Activated CD4-positive, alpha-beta T cell treated with anti-CD3 and anti-CD28 coated beads, Interleukin-2, amount 10 ng/mL, durations not matched to agents 7 days and 5 days (primary cell): ENCODE measurements at regions not wholly inside any gene's neighbourhood (a gene's known extent, or its start where the extent isn't known, plus 50 kb on each side); places are given as distances from the start of the nearest gene placed in this dataset.

Source experiments
- CTCF ChIA-PET: fragments of 350-600 bp; sonication (Branson Sonifier 250); formaldehyde crosslinking; loops from one replicate; lab custom pipeline; 2021; ENCODE audit warnings: antibody characterized with exemption; lab: Charles Lee
- POLR2A ChIA-PET: fragments of 350-600 bp; sonication (Branson Sonifier 250); formaldehyde crosslinking; loops from one replicate; lab custom pipeline; 2021; ENCODE audit warnings: antibody characterized with exemption; lab: Charles Lee
- DNase-seq: peaks from one replicate; pipeline ENCODE4 v3.0.0-alpha.2; 2020
- H3K27ac Mint-ChIP-seq: one replicate; pipeline ENCODE4 v1.8.0; 2021; ENCODE audit warnings: mild to moderate bottlenecking, moderate library complexity, mixed read lengths
- H3K27me3 Mint-ChIP-seq: one replicate; pipeline ENCODE4 v1.8.0; 2021; ENCODE audit warnings: mixed read lengths
- H3K36me3 Mint-ChIP-seq: one replicate; pipeline ENCODE4 v1.8.0; 2021; ENCODE audit warnings: low read depth, mixed read lengths
- H3K4me1 Mint-ChIP-seq: one replicate; pipeline ENCODE4 v1.8.0; 2021; ENCODE audit warnings: mixed read lengths
- H3K4me3 Mint-ChIP-seq: one replicate; pipeline ENCODE4 v1.8.0; 2021; ENCODE audit warnings: mild to moderate bottlenecking, moderate library complexity, mixed read lengths
- H3K9me3 Mint-ChIP-seq: one replicate; pipeline ENCODE4 v1.8.0; 2021; ENCODE audit warnings: mixed read lengths

DNA sequence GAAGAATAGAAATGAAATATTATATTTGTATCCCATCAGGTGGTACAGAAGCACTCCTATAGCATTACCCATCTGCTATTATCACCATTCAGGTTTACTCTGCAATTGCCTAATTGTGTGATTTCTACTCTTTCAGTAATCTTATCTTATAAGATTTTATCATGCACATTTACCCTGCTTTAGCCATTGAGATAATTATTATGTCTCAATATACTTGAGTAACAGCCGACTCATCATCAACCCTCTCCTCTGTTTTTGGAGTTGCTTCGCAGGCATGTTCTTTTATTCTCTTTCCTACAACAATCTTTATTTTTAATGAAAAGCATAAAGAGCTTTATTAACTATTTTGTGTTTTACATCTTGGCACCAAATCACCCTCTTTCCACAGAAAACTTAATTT, 419.9 kb downstream of the LRIG3 start:
- H3K4me1 Mint-ChIP-seq, result no peaks in the 10 kb centered on the region
- ChIA-PET CTCF (interaction anchor here (0.6 kb wide), 2 partner anchors 101 to 472 kb away, joined by 3 read pairs; no protein-coding TSS in a partner anchor), POLR2A (no interaction called here)
- H3K36me3 Mint-ChIP-seq, result no peaks in the 10 kb centered on the region
- no peak overlapping the region for H3K4me3 Mint-ChIP-seq
- no peak for DNase-seq
- no peaks in the 10 kb centered on the region for H3K9me3 Mint-ChIP-seq
- H3K27ac Mint-ChIP-seq, result no peak overlapping the region
- H3K27me3 Mint-ChIP-seq, result no peaks in the 10 kb centered on the region

DNA sequence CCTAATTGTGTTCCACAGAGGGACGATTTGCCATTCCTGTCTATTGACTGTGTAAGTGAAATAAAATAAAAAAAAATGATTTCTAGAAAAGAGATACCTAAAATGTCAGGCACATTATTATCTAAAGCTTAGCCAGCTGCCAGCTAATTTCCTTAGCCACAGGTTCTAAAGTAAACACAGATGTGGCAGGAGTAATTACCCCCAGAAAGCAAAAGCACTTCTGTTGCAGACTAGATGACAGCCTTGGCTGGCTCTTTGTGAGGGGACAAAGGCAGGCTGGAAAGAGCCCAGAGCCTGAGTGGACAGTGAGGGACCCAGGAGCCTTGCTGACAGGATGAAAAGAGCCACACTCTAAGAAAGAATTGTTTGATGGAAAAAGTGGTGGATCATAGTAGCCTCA, 418.1 kb downstream of the LRIG3 start:
- POLR2A ChIA-PET, result no interaction called here

GRCh38 chr12:58502841-58503240, 417.5 kb downstream of the LRIG3 start:
- Mint-ChIP-seq H3K27me3 (no peaks in the 10 kb centered on the region), H3K4me3 (no peak overlapping the region), H3K4me1 (no peaks in the 10 kb centered on the region), H3K36me3 (no peaks in the 10 kb centered on the region), H3K9me3 (no peaks in the 10 kb centered on the region), H3K27ac (no peak overlapping the region)
- POLR2A ChIA-PET, result no interaction called here
- DNase-seq, result no peak
- CTCF ChIA-PET, result no interaction called here

More for the DNA sequence above, 418.1 kb downstream of the LRIG3 start:
- no peak overlapping the region for H3K27ac Mint-ChIP-seq
- no peaks in the 10 kb centered on the region for H3K27me3 Mint-ChIP-seq
- CTCF ChIA-PET, result no interaction called here
- no peak for DNase-seq
- H3K9me3 Mint-ChIP-seq, result no peaks in the 10 kb centered on the region
- H3K4me3 Mint-ChIP-seq, result no peak overlapping the region
- no peaks in the 10 kb centered on the region for H3K4me1 Mint-ChIP-seq
- H3K36me3 Mint-ChIP-seq, result no peaks in the 10 kb centered on the region

DNA sequence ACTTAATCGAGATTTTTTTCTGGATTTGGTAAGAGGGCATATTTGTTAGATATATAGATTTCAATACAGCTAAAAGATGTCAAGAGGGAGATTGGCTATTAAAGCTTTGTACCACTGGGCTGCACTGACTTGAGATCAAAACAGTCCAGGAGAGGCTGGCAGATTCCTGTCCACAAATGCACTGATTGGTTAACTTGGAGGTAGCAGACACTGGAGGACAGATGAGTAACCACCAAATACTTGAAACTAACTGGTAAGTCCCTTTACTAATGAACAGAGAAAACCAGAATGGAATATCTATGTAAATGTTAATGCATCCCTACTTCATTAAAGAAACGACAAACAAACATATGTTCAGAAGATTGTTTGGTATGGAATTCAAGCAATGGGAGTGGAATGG, 416.6 kb downstream of the LRIG3 start:
- no peaks in the 10 kb centered on the region for H3K4me1 Mint-ChIP-seq
- CTCF ChIA-PET, result no interaction called here

GRCh38 chr12:58504143-58504938, 416.0 kb downstream of the LRIG3 start:
- Mint-ChIP-seq H3K4me1 (no peaks in the 10 kb centered on the region), H3K27ac (no peak overlapping the region), H3K36me3 (no peaks in the 10 kb centered on the region), H3K4me3 (no peak overlapping the region), H3K9me3 (no peaks in the 10 kb centered on the region), H3K27me3 (no peaks in the 10 kb centered on the region)
- CTCF ChIA-PET, result no interaction called here
- DNase-seq, result no peak
- POLR2A ChIA-PET, result no interaction called here

More for the DNA sequence above, 416.6 kb downstream of the LRIG3 start:
- Mint-ChIP-seq H3K27me3 (no peaks in the 10 kb centered on the region), H3K9me3 (no peaks in the 10 kb centered on the region), H3K4me3 (no peak overlapping the region), H3K36me3 (no peaks in the 10 kb centered on the region), H3K27ac (no peak overlapping the region)
- no peak for DNase-seq
- POLR2A ChIA-PET, result no interaction called here

DNA sequence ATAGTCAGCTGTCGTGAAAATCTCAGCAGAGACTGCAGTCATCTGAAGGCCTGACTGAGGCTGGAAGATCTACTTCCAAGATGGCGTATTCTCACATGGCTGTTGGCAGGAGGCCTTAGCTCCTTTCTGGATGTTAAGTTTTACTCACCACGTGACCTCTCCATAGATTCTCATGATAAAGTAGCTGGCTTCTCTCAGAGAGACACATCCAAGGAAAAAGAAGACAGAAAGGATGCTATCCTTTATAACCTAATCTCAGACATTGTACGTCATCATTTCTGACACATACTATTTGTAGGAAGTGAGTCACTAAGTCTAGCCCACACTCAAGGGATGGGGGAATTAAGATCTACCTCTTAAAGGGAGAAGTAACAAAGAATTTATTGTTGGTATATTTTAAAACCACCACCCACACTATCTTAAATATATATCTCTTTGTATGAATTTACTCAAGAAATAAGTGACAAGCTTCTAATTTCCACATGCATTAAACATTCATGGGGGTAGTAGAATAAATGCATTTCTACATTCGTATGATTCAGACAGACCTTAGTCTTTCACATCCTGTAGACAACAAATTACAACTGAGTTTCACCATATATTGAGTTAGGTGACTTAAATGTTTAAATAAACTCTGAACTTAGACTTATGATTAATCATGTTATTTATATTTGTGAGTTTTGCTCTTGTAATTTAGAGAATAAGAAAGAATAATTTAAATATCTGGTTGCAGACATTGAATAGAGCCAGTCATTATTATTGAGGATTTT, 411.0 kb downstream of the LRIG3 start:
- DNase-seq, result no peak
- CTCF ChIA-PET, result no interaction called here
- Mint-ChIP-seq H3K36me3 (no peaks in the 10 kb centered on the region), H3K27me3 (no peaks in the 10 kb centered on the region), H3K27ac (no peak overlapping the region), H3K9me3 (no peaks in the 10 kb centered on the region), H3K4me3 (no peak overlapping the region), H3K4me1 (no peaks in the 10 kb centered on the region)
- POLR2A ChIA-PET, result no interaction called here

DNA sequence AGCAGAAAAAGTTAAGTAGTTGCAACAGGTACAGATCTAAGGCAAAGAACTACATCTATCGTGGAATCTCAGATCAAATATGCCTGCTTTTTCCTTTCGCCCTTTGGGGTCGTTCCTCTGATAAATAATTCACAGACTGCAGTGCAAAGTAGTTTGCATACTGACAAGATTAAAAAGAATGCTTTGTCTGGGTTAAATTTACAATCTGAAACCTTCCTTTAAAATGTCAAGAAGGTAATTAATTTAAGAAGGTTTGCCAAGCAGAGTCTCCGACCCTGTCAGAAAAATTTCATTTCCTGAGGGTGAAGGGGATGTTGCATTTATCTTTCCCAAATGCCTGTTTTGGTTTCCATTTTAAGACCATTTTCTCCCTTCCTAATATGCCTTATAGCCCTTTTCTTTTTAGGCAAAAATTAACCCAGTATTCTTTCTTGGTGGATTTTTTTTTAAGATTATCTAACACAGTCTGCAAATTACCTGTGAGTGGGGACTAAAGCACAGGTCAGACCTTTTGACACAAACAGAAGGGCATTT, 406.9 kb downstream of the LRIG3 start:
- peaks cover 9% of the 10 kb centered on the region for H3K9me3 Mint-ChIP-seq
- no peaks in the 10 kb centered on the region for H3K27me3 Mint-ChIP-seq
- H3K27ac Mint-ChIP-seq, result no peak overlapping the region
- H3K4me1 Mint-ChIP-seq, result no peaks in the 10 kb centered on the region
- no peak overlapping the region for H3K4me3 Mint-ChIP-seq
- ChIA-PET POLR2A (no interaction called here), CTCF (no interaction called here)
- H3K36me3 Mint-ChIP-seq, result no peaks in the 10 kb centered on the region
- DNase-seq, result no peak

GRCh38 chr12:58513852-58514251, 406.5 kb downstream of the LRIG3 start:
- no peak overlapping the region for H3K27ac Mint-ChIP-seq
- CTCF ChIA-PET, result no interaction called here

GRCh38 chr12:58519839-58520238, 400.5 kb downstream of the LRIG3 start:
- no peak overlapping the region for H3K27ac Mint-ChIP-seq
- no peaks in the 10 kb centered on the region for H3K36me3 Mint-ChIP-seq
- H3K4me1 Mint-ChIP-seq, result no peaks in the 10 kb centered on the region
- ChIA-PET POLR2A (no interaction called here), CTCF (no interaction called here)
- DNase-seq, result no peak
- H3K27me3 Mint-ChIP-seq, result no peaks in the 10 kb centered on the region
- peaks cover 20% of the 10 kb centered on the region for H3K9me3 Mint-ChIP-seq
- no peak overlapping the region for H3K4me3 Mint-ChIP-seq

More at GRCh38 chr12:58513852-58514251, 406.5 kb downstream of the LRIG3 start:
- no peaks in the 10 kb centered on the region for H3K4me1 Mint-ChIP-seq
- no peak for DNase-seq
- POLR2A ChIA-PET, result no interaction called here
- no peak overlapping the region for H3K4me3 Mint-ChIP-seq
- no peaks in the 10 kb centered on the region for H3K27me3 Mint-ChIP-seq
- H3K9me3 Mint-ChIP-seq, result peaks cover 14% of the 10 kb centered on the region
- no peaks in the 10 kb centered on the region for H3K36me3 Mint-ChIP-seq

- Mint-ChIP-seq H3K36me3 (no peaks in the 10 kb centered on the region), H3K4me3 (no peak overlapping the region), H3K9me3 (peaks cover 20% of the 10 kb centered on the region), H3K4me1 (no peaks in the 10 kb centered on the region), H3K27ac (no peak overlapping the region), H3K27me3 (no peaks in the 10 kb centered on the region)
- no peak for DNase-seq
- ChIA-PET POLR2A (no interaction called here), CTCF (interaction anchor here (1.0 kb wide), 1 partner anchor 20 kb away, joined by 3 read pairs; no protein-coding TSS in a partner anchor)
These were observed 399.2 kb downstream of the LRIG3 start for GRCh38 chr12:58521152-58521551.

GRCh38 chr12:58521796-58522195, 398.5 kb downstream of the LRIG3 start:
- Mint-ChIP-seq H3K27me3 (no peaks in the 10 kb centered on the region), H3K27ac (no peak overlapping the region), H3K4me1 (no peaks in the 10 kb centered on the region), H3K4me3 (no peak overlapping the region), H3K9me3 (peaks cover 20% of the 10 kb centered on the region), H3K36me3 (no peaks in the 10 kb centered on the region)
- ChIA-PET POLR2A (no interaction called here), CTCF (no interaction called here)
- DNase-seq, result no peak

DNA sequence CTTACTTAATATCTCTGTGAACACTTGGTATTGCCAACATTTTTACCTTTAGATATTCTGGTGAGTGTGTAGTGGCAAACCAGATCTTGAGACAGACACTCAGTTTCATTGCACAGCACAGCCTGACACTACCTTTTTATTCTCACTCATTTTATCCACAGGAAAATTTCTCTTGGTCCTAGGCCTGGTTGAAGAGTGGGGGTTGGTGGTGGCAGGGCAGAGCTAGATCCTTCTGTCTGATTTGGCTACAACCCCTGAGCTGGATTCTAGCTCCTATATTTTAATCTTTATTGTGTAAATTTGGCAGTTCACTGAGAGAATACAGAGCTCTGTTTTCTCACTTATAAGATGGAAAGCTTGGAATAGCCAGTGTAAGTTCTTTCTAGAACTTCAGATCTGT, 396.9 kb downstream of the LRIG3 start:
- ChIA-PET CTCF (no interaction called here), POLR2A (no interaction called here)
- no peak for DNase-seq
- H3K36me3 Mint-ChIP-seq, result no peaks in the 10 kb centered on the region
- no peak overlapping the region for H3K27ac Mint-ChIP-seq
- H3K4me3 Mint-ChIP-seq, result no peak overlapping the region
- H3K27me3 Mint-ChIP-seq, result no peaks in the 10 kb centered on the region
- H3K9me3 Mint-ChIP-seq, result peaks cover 11% of the 10 kb centered on the region
- H3K4me1 Mint-ChIP-seq, result no peaks in the 10 kb centered on the region

DNA sequence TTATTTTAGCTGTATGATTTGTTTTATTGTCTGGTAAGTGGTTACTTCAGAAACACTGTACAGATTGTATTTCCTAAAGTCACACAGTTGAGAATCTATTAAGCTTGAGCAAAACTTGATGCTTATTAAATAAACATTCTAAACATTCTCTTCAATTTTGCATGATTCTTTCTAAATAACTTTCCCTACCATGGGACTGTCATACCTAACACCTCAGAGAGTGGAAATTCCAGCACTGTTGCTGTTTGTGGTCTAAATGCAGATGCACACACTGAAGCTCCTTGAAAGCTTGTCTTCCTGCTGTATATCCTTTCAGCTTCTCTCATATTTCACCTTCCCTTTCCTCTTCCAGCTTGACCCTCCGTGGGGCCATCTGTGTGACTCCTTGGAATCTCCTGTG, 392.0 kb downstream of the LRIG3 start:
- H3K36me3 Mint-ChIP-seq, result no peaks in the 10 kb centered on the region
- POLR2A ChIA-PET, result no interaction called here

More for the DNA sequence above, 392.0 kb downstream of the LRIG3 start:
- DNase-seq, result no peak
- no peaks in the 10 kb centered on the region for H3K27me3 Mint-ChIP-seq
- no peak overlapping the region for H3K27ac Mint-ChIP-seq
- no peaks in the 10 kb centered on the region for H3K4me1 Mint-ChIP-seq
- CTCF ChIA-PET, result no interaction called here
- no peak overlapping the region for H3K4me3 Mint-ChIP-seq
- no peaks in the 10 kb centered on the region for H3K9me3 Mint-ChIP-seq
